Heart left ventricle (tissue), 13 donors: ENCODE measurements at regions not wholly inside any gene's neighbourhood (a gene's known extent, or its start where the extent isn't known, plus 50 kb on each side); places are given as distances from the start of the nearest gene placed in this dataset.

Experiments
- POLR2A ChIP-seq, 2 donors: fragments of 450-650 bp; IDR thresholded peaks; one replicate each; pipeline ENCODE4 v1.6.1; 2017; ENCODE audit warnings: antibody characterized with exemption in 2 of 2, mild to moderate bottlenecking in 2 of 2, moderate library complexity in 2 of 2
- TF ChIP-seq, protein P1 (sequence below), 12 donors: fragments of 200-600 bp; sonication (generic) in 4 of 12; IDR thresholded peaks; one replicate each; pipeline versions ENCODE4 v1.5.0 to v1.8.0; 2018 to 2022; ENCODE audit warnings: antibody characterized with exemption in 12 of 12, mild to moderate bottlenecking in 5 of 12
- donor health status: ischemic (EF 13 %, LVEDD 7.1; RV severe dilation, severe dysfunction).
- donor health status: DM: no; HTN: yes; CAD: no.
- donor health status: DM: no; HTN: no; CAD: no.
- donor health status: ischemic (EF 25% LVEDD 6.9; RV normal size, moderate dysfunction).
- donor health status: ischemic (EF 25% LVEDD 5.7; RV mildly dilated, moderate dysfunction).
- donor health status: ischemic (EF 35%, LVEDD 5.7; RV mildly dilated, moderate dysfunction).
- donor health status: nonischemic (EF 11% LVEDD 7.7; RV severe dilation, severe dysfunction).
- donor health status: DM: yes; HTN: yes; CAD: no.
- donor health status: PGD.
- donor health status: ischemic (EF 29% LVEDD 5.4; RV normal size, mild dysfunction).
- donor health status: nonischemic (EF 23%, LVEDD 6.1; RV moderate dilation, normal function).

DNA sequence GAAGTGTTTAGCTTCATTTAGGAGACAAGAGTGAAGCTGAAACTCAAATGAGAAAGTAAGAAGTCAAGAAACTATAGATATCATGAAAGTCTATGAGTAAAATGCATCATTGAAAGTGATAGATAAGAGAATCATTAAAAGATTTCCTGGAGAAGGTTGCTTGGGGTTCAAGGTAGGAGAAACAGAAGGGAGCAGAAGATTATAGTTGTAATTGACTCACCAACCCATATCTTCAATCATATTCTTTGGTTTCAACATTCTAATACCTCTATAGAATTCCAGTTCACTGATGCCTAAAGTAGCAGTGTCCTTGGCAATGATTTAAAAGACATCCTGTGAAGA, 365.7 kb upstream of the RIOK2 start:
- TF ChIP-seq, protein P1, sequence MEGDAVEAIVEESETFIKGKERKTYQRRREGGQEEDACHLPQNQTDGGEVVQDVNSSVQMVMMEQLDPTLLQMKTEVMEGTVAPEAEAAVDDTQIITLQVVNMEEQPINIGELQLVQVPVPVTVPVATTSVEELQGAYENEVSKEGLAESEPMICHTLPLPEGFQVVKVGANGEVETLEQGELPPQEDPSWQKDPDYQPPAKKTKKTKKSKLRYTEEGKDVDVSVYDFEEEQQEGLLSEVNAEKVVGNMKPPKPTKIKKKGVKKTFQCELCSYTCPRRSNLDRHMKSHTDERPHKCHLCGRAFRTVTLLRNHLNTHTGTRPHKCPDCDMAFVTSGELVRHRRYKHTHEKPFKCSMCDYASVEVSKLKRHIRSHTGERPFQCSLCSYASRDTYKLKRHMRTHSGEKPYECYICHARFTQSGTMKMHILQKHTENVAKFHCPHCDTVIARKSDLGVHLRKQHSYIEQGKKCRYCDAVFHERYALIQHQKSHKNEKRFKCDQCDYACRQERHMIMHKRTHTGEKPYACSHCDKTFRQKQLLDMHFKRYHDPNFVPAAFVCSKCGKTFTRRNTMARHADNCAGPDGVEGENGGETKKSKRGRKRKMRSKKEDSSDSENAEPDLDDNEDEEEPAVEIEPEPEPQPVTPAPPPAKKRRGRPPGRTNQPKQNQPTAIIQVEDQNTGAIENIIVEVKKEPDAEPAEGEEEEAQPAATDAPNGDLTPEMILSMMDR (IDR thresholded peaks at IDR 0.05): no peak
- no peak for TF ChIP-seq POLR2A (IDR thresholded peaks at IDR 0.05)
